ENCODE measurements at regions not wholly inside any gene's neighbourhood (a gene's known extent, or its start where the extent isn't known, plus 50 kb on each side); places are given as distances from the start of the nearest gene placed in this dataset.

GRCh38 chr12:23428758-23429157, 520.7 kb downstream of the SOX5 start:
- no peak overlapping the region for H3K4ac ChIP-seq (ENCODE audit: low read depth, low read length)
- dilution Hi-C loops (cut with HindIII; ENCODE audit: low sequenced_read_pairs, unreplicated experiment), result no loop called here
- no peaks in the 10 kb centered on the region for H3K79me1 ChIP-seq (ENCODE audit: low read depth in 1 of 2, low read length in 2 of 2)
- no TSS peak for BruUV-seq (replicated peaks)
- H3K4me3 ChIP-seq (ENCODE audit: insufficient read depth, low read depth, low read length), result no peak overlapping the region
- no peak overlapping the region for H2BK15ac ChIP-seq (ENCODE audit: low read depth, low read length)
- H2BK5ac ChIP-seq (ENCODE audit: low read depth, low read length, poor library complexity, severe bottlenecking), result no peak overlapping the region
- in situ Hi-C loops (cut with MboI; ENCODE audit: low sequenced_read_pairs), result no loop called here
- H2AK5ac ChIP-seq (ENCODE audit: low read depth, low read length), result no peak overlapping the region
- H4K5ac ChIP-seq (ENCODE audit: low read depth, low read length), result no peak overlapping the region
- intact Hi-C loops (cut with micrococcal nuclease), result no loop called here
- no peak overlapping the region for H3K4me2 ChIP-seq (ENCODE audit: low read depth, low read length)
- no peak overlapping the region for H2BK120ac ChIP-seq (ENCODE audit: low read depth, low read length)
- no peak overlapping the region for H2AK9ac ChIP-seq (replicated peaks; ENCODE audit: low read depth, low read length, poor library complexity)
- H2AFZ ChIP-seq (replicated peaks; ENCODE audit: low read length, poor library complexity), result no peak overlapping the region
- ChIA-PET CTCF (no interaction called here), POLR2A (ENCODE audit: unreplicated experiment) (no interaction called here)
- no peak for ATAC-seq (ENCODE audit: low read depth)
- no peaks in the 10 kb centered on the region for H3K27me3 ChIP-seq (ENCODE audit: control insufficient read depth, insufficient read depth, low read length)
- TF ChIP-seq RCOR1 (IDR thresholded peaks at IDR 0.05; ENCODE audit: insufficient replicate concordance, low read length), result no peak
- no peak for TF ChIP-seq POLR2A (IDR thresholded peaks at IDR 0.05; ENCODE audit: low read depth, low read length)
- TF ChIP-seq CEBPB (IDR thresholded peaks at IDR 0.05; ENCODE audit: low read depth, low read length), result no peak
- no peak for TF ChIP-seq RAD21 (IDR thresholded peaks at IDR 0.05; ENCODE audit: low read length)
- no peak for TF ChIP-seq MAFK (IDR thresholded peaks at IDR 0.05; ENCODE audit: low read depth, low read length)
- TF ChIP-seq MXI1 (IDR thresholded peaks at IDR 0.05; ENCODE audit: borderline replicate concordance, low read depth, low read length), result no peak
- no peak for TF ChIP-seq USF2 (IDR thresholded peaks at IDR 0.05; ENCODE audit: low read depth, low read length)
- no peak for TF ChIP-seq FOS (IDR thresholded peaks at IDR 0.05; ENCODE audit: low read depth, low read length)
- TF ChIP-seq RFX5 (IDR thresholded peaks at IDR 0.05; ENCODE audit: low read depth, low read length), result no peak
- TF ChIP-seq BHLHE40 (IDR thresholded peaks at IDR 0.05; ENCODE audit: low read depth, low read length), result no peak
- no peak for TF ChIP-seq CHD1 (IDR thresholded peaks at IDR 0.05; ENCODE audit: low read depth, low read length)
- TF ChIP-seq SMC3 (IDR thresholded peaks at IDR 0.05; ENCODE audit: low read depth, low read length), result no peak
- no peak for TF ChIP-seq NFE2L2 (IDR thresholded peaks at IDR 0.05; ENCODE audit: low read depth, low read length)
- TF ChIP-seq CTCF (conservative IDR thresholded peaks at IDR 0.05; ENCODE audit: low read depth, low read length), result no peak
- no peak for TF ChIP-seq MAZ (IDR thresholded peaks at IDR 0.05; ENCODE audit: borderline replicate concordance, low read depth, low read length)
- TF ChIP-seq ELK1 (IDR thresholded peaks at IDR 0.05; ENCODE audit: borderline replicate concordance, low read depth, low read length), result no peak
- H3K9me3 ChIP-seq (ENCODE audit: control insufficient read depth, insufficient read depth, low read length), result no peaks in the 10 kb centered on the region
- H4K91ac ChIP-seq (ENCODE audit: insufficient read depth, low read depth, low read length), result no peak overlapping the region
- no peak overlapping the region for H3K18ac ChIP-seq (ENCODE audit: low read depth, low read length)
- H4K20me1 ChIP-seq (ENCODE audit: insufficient read depth, low read length), result no peaks in the 10 kb centered on the region
- H4K8ac ChIP-seq (ENCODE audit: low read depth in 2 of 2, low read length in 2 of 2), result no peak overlapping the region
- no peak overlapping the region for H3K23ac ChIP-seq (ENCODE audit: low read depth, low read length)
- no peaks in the 10 kb centered on the region for H3K4me1 ChIP-seq (ENCODE audit: control insufficient read depth, insufficient read depth, low read length)
- no peaks in the 10 kb centered on the region for H3K36me3 ChIP-seq (ENCODE audit: control insufficient read depth, insufficient read depth, low read length)
- H3K56ac ChIP-seq (ENCODE audit: extremely low read depth, insufficient read depth, low read length), result no peak overlapping the region
- H3K9me1 ChIP-seq (ENCODE audit: insufficient read depth, low read length), result no peaks in the 10 kb centered on the region
- DNase-seq, result no peak
- no peak overlapping the region for H3K27ac ChIP-seq (ENCODE audit: insufficient read depth, low read length)
- H3K9ac ChIP-seq (ENCODE audit: low read depth, low read length), result no peak overlapping the region
- no peak overlapping the region for H3K14ac ChIP-seq (replicated peaks; ENCODE audit: low read depth, low read length)
- WGBS, 2 experiments (ENCODE audit: extremely low coverage in 2 of 2, insufficient read length in 1 of 2), result 60% methylated on average over 1 of the region's 6 CpGs; no CpG with 5 or more reads in 1 of the 2 experiments
- H2BK20ac ChIP-seq (ENCODE audit: low read depth, low read length), result no peak overlapping the region
